ENCODE measurements at regions not wholly inside any gene's neighbourhood (a gene's known extent, or its start where the extent isn't known, plus 50 kb on each side); places are given as distances from the start of the nearest gene placed in this dataset.

DNA sequence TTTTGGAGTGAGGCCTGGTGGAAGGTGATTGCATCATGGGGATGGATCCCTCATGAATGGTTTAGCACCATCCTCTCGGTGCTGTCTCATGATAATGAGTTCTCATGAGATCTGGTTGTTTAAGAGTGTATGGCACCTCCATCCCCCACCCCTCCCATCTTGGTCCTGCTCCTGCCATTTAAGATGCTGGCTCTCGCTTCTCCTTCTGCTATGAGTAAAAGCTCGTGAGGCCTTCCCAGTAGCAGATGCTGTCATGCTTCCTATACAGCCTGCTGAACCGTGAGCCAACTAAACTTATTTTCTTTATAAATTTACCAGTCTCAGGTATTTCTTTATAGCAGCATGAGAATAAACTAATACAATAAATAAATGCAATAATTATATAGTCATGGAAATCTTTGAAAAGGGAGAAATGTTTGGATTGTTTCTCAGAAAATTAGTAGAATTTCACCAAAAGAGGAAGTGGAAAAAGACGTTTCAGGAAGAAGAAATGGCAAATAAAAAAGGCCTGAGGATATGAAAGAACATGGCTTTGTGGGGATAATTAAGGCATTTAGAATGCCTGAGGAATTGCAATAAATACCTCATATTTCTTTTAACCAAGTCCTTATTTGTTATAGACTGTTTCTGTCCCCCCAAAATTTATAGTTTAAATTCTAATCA lies 451.2 kb upstream of the ADGRL4 start:
- Histone ChIP-seq H3K4me3 (no peak overlapping the region), H3K27me3 (no peaks in the 10 kb centered on the region), H3K27ac (no peak overlapping the region), H3K9me3 (no peaks in the 10 kb centered on the region), H3K36me3 (no peaks in the 10 kb centered on the region), H3K4me1 (no peaks in the 10 kb centered on the region)
- intact Hi-C loops (cut with DNase I; ENCODE audit: low total_unique reads) = no loop called here
- no peak for DNase-seq
- TF ChIP-seq CTCF (IDR thresholded peaks at IDR 0.05) = no peak

DNA sequence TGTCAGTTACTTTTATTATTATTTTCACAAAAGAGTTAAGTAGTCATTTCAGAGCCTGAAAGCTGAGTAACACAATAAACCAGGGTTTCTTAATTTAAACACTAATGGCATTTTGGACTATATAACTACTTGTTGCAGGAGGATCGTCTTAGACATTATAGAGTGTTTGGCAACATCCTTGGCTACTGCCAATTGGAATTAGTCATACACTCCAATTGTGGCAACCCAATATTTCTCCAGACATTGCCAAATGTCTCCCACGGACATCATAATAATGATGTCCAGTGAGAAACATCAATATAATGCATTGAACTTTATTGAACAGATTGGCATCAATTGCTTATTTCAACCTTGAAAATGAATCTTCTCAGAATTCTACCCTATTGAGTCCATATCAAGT lies 441.9 kb upstream of the ADGRL4 start:
- Histone ChIP-seq H3K27ac (no peak overlapping the region), H3K4me1 (no peaks in the 10 kb centered on the region), H3K36me3 (no peaks in the 10 kb centered on the region), H3K4me3 (no peak overlapping the region), H3K27me3 (no peaks in the 10 kb centered on the region), H3K9me3 (no peaks in the 10 kb centered on the region)
- TF ChIP-seq CTCF (IDR thresholded peaks at IDR 0.05) = no peak
- no peak for DNase-seq
- intact Hi-C loops (cut with DNase I; ENCODE audit: low total_unique reads) = no loop called here

- no peak overlapping the region for H3K27ac ChIP-seq
- H3K36me3 ChIP-seq = no peaks in the 10 kb centered on the region
- H3K4me1 ChIP-seq = no peaks in the 10 kb centered on the region
- no peaks in the 10 kb centered on the region for H3K9me3 ChIP-seq
- no peaks in the 10 kb centered on the region for H3K27me3 ChIP-seq
- H3K4me3 ChIP-seq = no peak overlapping the region
- intact Hi-C loops (cut with DNase I; ENCODE audit: low total_unique reads) = no loop called here
- no peak for DNase-seq
- TF ChIP-seq CTCF (IDR thresholded peaks at IDR 0.05) = no peak
These were observed 434.7 kb upstream of the ADGRL4 start for GRCh38 chr1:79441238-79441637.

DNA sequence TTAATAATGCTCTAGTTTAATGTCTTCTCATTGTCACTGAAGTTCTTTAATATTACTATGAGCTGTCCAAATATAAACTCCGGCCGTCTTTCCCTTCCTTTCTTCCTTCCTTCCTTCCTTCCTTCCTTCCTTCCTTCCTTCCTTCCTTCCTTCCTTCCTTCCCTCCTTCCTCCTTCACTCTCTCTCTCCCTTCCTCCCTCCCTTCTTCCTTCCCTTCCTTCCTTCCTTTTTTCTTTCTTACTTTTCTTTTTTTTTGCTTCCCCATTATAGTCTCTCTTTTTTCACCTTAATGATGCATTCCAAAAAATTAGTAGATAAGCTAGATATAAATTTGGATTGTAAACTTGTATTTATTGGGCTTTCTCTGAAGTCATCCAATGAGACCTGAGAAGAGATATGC lies 431.0 kb upstream of the ADGRL4 start:
- Histone ChIP-seq H3K27me3 (no peaks in the 10 kb centered on the region), H3K4me1 (no peaks in the 10 kb centered on the region), H3K36me3 (no peaks in the 10 kb centered on the region), H3K27ac (no peak overlapping the region), H3K9me3 (no peaks in the 10 kb centered on the region), H3K4me3 (no peak overlapping the region)
- DNase-seq = no peak
- intact Hi-C loops (cut with DNase I; ENCODE audit: low total_unique reads) = no loop called here
- no peak for TF ChIP-seq CTCF (IDR thresholded peaks at IDR 0.05)

DNA sequence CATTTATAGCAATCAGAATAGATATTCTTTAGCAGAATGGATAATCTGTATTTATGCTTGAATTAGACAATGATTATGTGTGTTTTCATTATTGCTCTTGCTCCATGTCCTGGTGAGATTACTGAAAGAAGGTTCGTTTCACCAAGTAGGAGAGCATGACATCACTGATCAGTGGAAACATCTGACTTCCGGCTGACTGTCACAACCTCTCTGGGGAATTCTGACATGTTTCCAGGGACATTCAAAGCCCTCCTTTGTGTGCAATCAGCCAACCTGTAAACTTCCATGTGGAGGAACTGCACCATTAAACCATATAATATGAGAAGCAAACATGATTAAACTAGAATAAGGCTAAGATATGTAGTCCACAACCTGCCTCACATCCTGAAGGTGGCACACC lies 424.8 kb upstream of the ADGRL4 start:
- H3K27ac ChIP-seq = no peak overlapping the region
- H3K27me3 ChIP-seq = no peaks in the 10 kb centered on the region
- H3K4me1 ChIP-seq = no peaks in the 10 kb centered on the region
- TF ChIP-seq CTCF (IDR thresholded peaks at IDR 0.05) = no peak
- intact Hi-C loops (cut with DNase I; ENCODE audit: low total_unique reads) = no loop called here
- no peak overlapping the region for H3K4me3 ChIP-seq
- no peak for DNase-seq
- no peaks in the 10 kb centered on the region for H3K36me3 ChIP-seq
- H3K9me3 ChIP-seq = no peaks in the 10 kb centered on the region

DNA sequence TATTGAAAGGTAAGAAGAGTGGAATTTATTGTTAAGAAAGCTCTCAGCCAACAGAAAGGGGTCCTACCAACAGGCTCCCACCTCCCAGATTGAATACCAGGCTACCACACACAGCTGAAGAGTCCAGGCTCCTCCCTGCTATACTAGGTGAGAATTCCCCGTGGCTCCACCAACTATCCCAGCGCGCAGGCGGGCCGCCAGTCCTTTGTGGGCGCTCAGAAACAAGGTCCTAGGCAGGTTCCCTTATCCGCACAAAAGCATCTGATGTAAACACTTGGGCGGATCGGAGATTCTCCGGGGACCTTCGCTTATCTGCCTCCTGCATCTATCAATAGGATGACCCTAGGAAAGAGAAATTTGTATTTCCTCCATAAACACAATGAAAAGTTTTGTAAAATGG lies 423.9 kb upstream of the ADGRL4 start:
- H3K27ac ChIP-seq = no peak overlapping the region
- H3K4me1 ChIP-seq = no peaks in the 10 kb centered on the region
- no peaks in the 10 kb centered on the region for H3K9me3 ChIP-seq
- intact Hi-C loops (cut with DNase I; ENCODE audit: low total_unique reads) = no loop called here
- no peak overlapping the region for H3K4me3 ChIP-seq
- TF ChIP-seq CTCF (IDR thresholded peaks at IDR 0.05) = no peak
- H3K36me3 ChIP-seq = no peaks in the 10 kb centered on the region
- no peak for DNase-seq
- no peaks in the 10 kb centered on the region for H3K27me3 ChIP-seq

All from tibial artery (tissue), 4 donors.